ENCODE measurements at regions not wholly inside any gene's neighbourhood (a gene's known extent, or its start where the extent isn't known, plus 50 kb on each side); places are given as distances from the start of the nearest gene placed in this dataset.

DNA sequence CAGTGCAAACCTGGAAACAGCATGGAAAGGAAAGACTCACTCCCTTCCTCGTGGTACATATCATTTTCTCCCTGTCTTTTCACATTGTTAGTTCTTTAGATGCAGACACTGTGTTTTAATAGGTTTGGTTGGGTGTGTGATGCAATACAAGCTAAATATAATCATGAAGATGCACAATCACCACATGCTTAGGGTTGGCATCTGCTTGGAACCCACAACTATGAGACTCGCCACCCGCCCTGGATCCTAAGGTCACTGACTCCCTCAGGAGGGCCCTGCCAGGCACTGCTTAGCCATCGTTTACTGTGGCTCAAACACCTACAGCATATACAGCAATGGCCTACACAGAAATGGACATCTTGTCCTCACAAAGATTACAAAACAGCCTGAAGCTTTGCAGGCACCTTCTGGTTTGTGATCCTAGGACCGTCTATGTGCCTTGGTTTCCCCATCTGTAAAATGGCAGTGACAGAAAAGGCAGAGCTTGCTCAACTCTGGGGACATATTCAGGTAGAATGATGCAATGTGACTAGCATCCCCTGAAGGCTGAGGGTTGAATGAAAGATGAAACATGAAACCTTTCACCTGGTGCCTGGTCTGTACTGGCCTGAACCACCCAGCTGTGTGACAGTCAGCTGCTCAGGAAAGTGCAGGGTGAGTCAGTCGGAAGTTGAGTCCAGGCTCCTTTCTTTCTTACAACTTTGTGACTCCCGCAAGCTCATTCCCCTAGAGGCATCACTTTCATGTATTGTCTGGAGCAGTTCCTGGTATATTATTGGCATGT lies 123.6 kb upstream of the PFN2 start:
- no peaks in the 10 kb centered on the region for H3K36me3 ChIP-seq (ENCODE audit: insufficient read depth, low read length)
- H3K4me1 ChIP-seq (ENCODE audit: insufficient read depth, low read length), result peaks cover 7% of the 10 kb centered on the region
- no peaks in the 10 kb centered on the region for H3K27me3 ChIP-seq (ENCODE audit: control insufficient read depth in 1 of 2, insufficient read depth in 2 of 2, low read length in 2 of 2)
- no peak overlapping the region for H3K27ac ChIP-seq (ENCODE audit: low read depth, low read length)
- no peak overlapping the region for H3K4me3 ChIP-seq (ENCODE audit: low read depth in 1 of 2, low read length in 2 of 2)
- no peaks in the 10 kb centered on the region for H3K9me3 ChIP-seq (ENCODE audit: low read length)
- no peak overlapping the region for H3K9ac ChIP-seq (ENCODE audit: low read length)

GRCh38 chr3:150091626-150092025 lies 120.9 kb upstream of the PFN2 start:
- no peak overlapping the region for H3K9ac ChIP-seq (ENCODE audit: low read length)
- H3K4me3 ChIP-seq (ENCODE audit: low read depth in 1 of 2, low read length in 2 of 2), result no peak overlapping the region
- no peaks in the 10 kb centered on the region for H3K9me3 ChIP-seq (ENCODE audit: low read length)
- H3K4me1 ChIP-seq (ENCODE audit: insufficient read depth, low read length), result no peaks in the 10 kb centered on the region
- no peaks in the 10 kb centered on the region for H3K36me3 ChIP-seq (ENCODE audit: insufficient read depth, low read length)
- H3K27ac ChIP-seq (ENCODE audit: low read depth, low read length), result no peak overlapping the region
- H3K27me3 ChIP-seq (ENCODE audit: control insufficient read depth in 1 of 2, insufficient read depth in 2 of 2, low read length in 2 of 2), result no peaks in the 10 kb centered on the region

DNA sequence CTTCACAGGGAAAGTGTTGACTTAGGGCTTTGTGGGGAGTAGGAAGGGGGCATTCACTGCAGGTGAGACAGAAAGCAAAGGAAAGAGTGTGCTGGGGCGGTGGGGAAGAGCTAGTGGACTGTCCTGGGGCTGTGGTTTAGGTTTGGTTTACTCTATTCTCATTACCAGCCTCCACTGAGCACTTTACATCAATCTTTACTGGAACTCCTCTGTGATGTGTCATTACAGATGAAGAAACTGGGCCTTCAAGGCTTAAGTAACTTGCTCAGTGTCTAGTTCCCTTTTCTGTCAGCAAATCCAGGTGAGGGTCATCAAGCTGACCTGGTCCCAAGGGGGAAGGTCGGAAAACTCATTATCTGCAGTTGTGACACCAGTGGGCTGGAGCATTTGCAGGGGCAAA lies 120.2 kb upstream of the PFN2 start:
- H3K9me3 ChIP-seq (ENCODE audit: low read length), result no peaks in the 10 kb centered on the region
- no peaks in the 10 kb centered on the region for H3K27me3 ChIP-seq (ENCODE audit: control insufficient read depth in 1 of 2, insufficient read depth in 2 of 2, low read length in 2 of 2)
- H3K36me3 ChIP-seq (ENCODE audit: insufficient read depth, low read length), result no peaks in the 10 kb centered on the region
- H3K9ac ChIP-seq (ENCODE audit: low read length), result no peak overlapping the region
- no peaks in the 10 kb centered on the region for H3K4me1 ChIP-seq (ENCODE audit: insufficient read depth, low read length)
- H3K4me3 ChIP-seq (ENCODE audit: low read depth in 1 of 2, low read length in 2 of 2), result no peak overlapping the region
- H3K27ac ChIP-seq (ENCODE audit: low read depth, low read length), result no peak overlapping the region

DNA sequence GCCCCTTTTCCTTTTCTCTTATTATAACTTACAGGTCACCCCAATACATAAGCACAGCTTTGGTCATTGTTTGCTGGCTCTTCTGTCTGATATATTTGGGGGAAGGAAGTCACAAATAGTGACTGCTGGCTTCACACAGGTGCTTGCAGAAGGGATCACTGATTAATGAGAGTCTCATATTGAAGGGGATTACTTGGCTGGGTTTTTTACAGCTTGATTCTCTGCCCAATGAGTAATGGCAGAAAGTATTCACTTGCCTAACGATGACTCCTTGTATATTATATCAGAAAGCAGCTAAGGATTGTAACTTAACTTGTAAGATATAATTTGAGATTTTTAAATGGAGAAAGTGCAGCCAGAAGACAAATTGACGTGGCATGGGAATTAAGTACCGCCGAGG lies 119.3 kb upstream of the PFN2 start:
- no peak overlapping the region for H3K4me3 ChIP-seq (ENCODE audit: low read depth in 1 of 2, low read length in 2 of 2)
- no peaks in the 10 kb centered on the region for H3K36me3 ChIP-seq (ENCODE audit: insufficient read depth, low read length)
- no peaks in the 10 kb centered on the region for H3K4me1 ChIP-seq (ENCODE audit: insufficient read depth, low read length)
- H3K27me3 ChIP-seq (ENCODE audit: control insufficient read depth in 1 of 2, insufficient read depth in 2 of 2, low read length in 2 of 2), result no peaks in the 10 kb centered on the region
- no peak overlapping the region for H3K27ac ChIP-seq (ENCODE audit: low read depth, low read length)
- H3K9me3 ChIP-seq (ENCODE audit: low read length), result no peaks in the 10 kb centered on the region
- H3K9ac ChIP-seq (ENCODE audit: low read length), result no peak overlapping the region

DNA sequence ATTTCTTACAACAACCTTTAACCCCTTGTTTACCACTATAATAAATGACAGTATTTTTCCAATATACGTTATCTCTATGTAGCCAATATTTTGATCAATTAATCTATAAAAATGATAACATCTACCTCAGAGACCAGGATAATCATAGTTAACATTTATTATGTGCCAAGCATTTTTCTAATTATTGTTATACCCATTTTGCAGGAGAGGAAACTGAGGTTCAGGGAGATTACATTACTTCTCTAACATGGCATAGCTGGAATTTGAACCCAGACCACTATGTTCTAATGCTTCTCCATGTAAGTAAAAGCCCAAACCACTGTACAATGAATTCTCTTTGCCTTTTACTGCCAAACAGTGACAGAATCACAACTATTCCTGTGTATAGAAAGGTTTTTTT lies 113.4 kb upstream of the PFN2 start:
- Histone ChIP-seq H3K9me3 (ENCODE audit: low read length) (no peaks in the 10 kb centered on the region), H3K27me3 (ENCODE audit: control insufficient read depth in 1 of 2, insufficient read depth in 2 of 2, low read length in 2 of 2) (no peaks in the 10 kb centered on the region), H3K4me3 (ENCODE audit: low read depth in 1 of 2, low read length in 2 of 2) (no peak overlapping the region), H3K4me1 (ENCODE audit: insufficient read depth, low read length) (peaks cover 16% of the 10 kb centered on the region), H3K9ac (ENCODE audit: low read length) (no peak overlapping the region), H3K36me3 (ENCODE audit: insufficient read depth, low read length) (no peaks in the 10 kb centered on the region), H3K27ac (ENCODE audit: low read depth, low read length) (peak overlapping the region; percentile 14)

- H3K36me3 ChIP-seq (ENCODE audit: insufficient read depth, low read length), result no peaks in the 10 kb centered on the region
- H3K27me3 ChIP-seq (ENCODE audit: control insufficient read depth in 1 of 2, insufficient read depth in 2 of 2, low read length in 2 of 2), result no peaks in the 10 kb centered on the region
- peak overlapping the region; percentile 27 to 54 for H3K4me3 ChIP-seq (ENCODE audit: low read depth in 1 of 2, low read length in 2 of 2)
- no peak overlapping the region for H3K9ac ChIP-seq (ENCODE audit: low read length)
- no peaks in the 10 kb centered on the region for H3K9me3 ChIP-seq (ENCODE audit: low read length)
- H3K27ac ChIP-seq (ENCODE audit: low read depth, low read length), result peak overlapping the region; percentile 63
- peaks cover 21% of the 10 kb centered on the region for H3K4me1 ChIP-seq (ENCODE audit: insufficient read depth, low read length)
Observed at GRCh38 chr3:150083655-150084042, 113.0 kb upstream of the PFN2 start.

GRCh38 chr3:150082898-150083654 lies 112.4 kb upstream of the PFN2 start:
- Histone ChIP-seq H3K27ac (ENCODE audit: low read depth, low read length) (peak overlapping the region; percentile 63), H3K9ac (ENCODE audit: low read length) (no peak overlapping the region)

GRCh38 chr3:150081084-150081483 lies 110.4 kb upstream of the PFN2 start:
- H3K4me3 ChIP-seq (ENCODE audit: low read depth in 1 of 2, low read length in 2 of 2), result no peak overlapping the region
- H3K36me3 ChIP-seq (ENCODE audit: insufficient read depth, low read length), result no peaks in the 10 kb centered on the region
- H3K27me3 ChIP-seq (ENCODE audit: control insufficient read depth in 1 of 2, insufficient read depth in 2 of 2, low read length in 2 of 2), result no peaks in the 10 kb centered on the region
- H3K9ac ChIP-seq (ENCODE audit: low read length), result no peak overlapping the region
- no peak overlapping the region for H3K27ac ChIP-seq (ENCODE audit: low read depth, low read length)
- H3K9me3 ChIP-seq (ENCODE audit: low read length), result no peaks in the 10 kb centered on the region
- peaks cover 25% of the 10 kb centered on the region for H3K4me1 ChIP-seq (ENCODE audit: insufficient read depth, low read length)

More at GRCh38 chr3:150082898-150083654, 112.4 kb upstream of the PFN2 start:
- Histone ChIP-seq H3K36me3 (ENCODE audit: insufficient read depth, low read length) (no peaks in the 10 kb centered on the region), H3K4me1 (ENCODE audit: insufficient read depth, low read length) (peaks cover 25% of the 10 kb centered on the region), H3K9me3 (ENCODE audit: low read length) (no peaks in the 10 kb centered on the region), H3K27me3 (ENCODE audit: control insufficient read depth in 1 of 2, insufficient read depth in 2 of 2, low read length in 2 of 2) (no peaks in the 10 kb centered on the region), H3K4me3 (ENCODE audit: low read depth in 1 of 2, low read length in 2 of 2) (peak overlapping the region; percentile 27 to 54)

GRCh38 chr3:150080058-150080730 lies 109.5 kb upstream of the PFN2 start:
- Histone ChIP-seq H3K27ac (ENCODE audit: low read depth, low read length) (no peak overlapping the region), H3K4me1 (ENCODE audit: insufficient read depth, low read length) (peaks cover 25% of the 10 kb centered on the region), H3K9ac (ENCODE audit: low read length) (no peak overlapping the region), H3K9me3 (ENCODE audit: low read length) (no peaks in the 10 kb centered on the region), H3K4me3 (ENCODE audit: low read depth in 1 of 2, low read length in 2 of 2) (no peak overlapping the region), H3K27me3 (ENCODE audit: control insufficient read depth in 1 of 2, insufficient read depth in 2 of 2, low read length in 2 of 2) (no peaks in the 10 kb centered on the region), H3K36me3 (ENCODE audit: insufficient read depth, low read length) (no peaks in the 10 kb centered on the region)

- Histone ChIP-seq H3K4me1 (ENCODE audit: insufficient read depth, low read length) (peaks cover 25% of the 10 kb centered on the region), H3K27ac (ENCODE audit: low read depth, low read length) (peak overlapping the region; percentile 38)
Observed at GRCh38 chr3:150079029-150079739, 108.5 kb upstream of the PFN2 start.

More at GRCh38 chr3:150079029-150079739, 108.5 kb upstream of the PFN2 start:
- H3K4me3 ChIP-seq (ENCODE audit: low read depth in 1 of 2, low read length in 2 of 2), result no peak overlapping the region
- no peaks in the 10 kb centered on the region for H3K36me3 ChIP-seq (ENCODE audit: insufficient read depth, low read length)
- no peaks in the 10 kb centered on the region for H3K9me3 ChIP-seq (ENCODE audit: low read length)
- H3K9ac ChIP-seq (ENCODE audit: low read length), result no peak overlapping the region
- no peaks in the 10 kb centered on the region for H3K27me3 ChIP-seq (ENCODE audit: control insufficient read depth in 1 of 2, insufficient read depth in 2 of 2, low read length in 2 of 2)
